ENCODE measurements at regions not wholly inside any gene's neighbourhood (a gene's known extent, or its start where the extent isn't known, plus 50 kb on each side); places are given as distances from the start of the nearest gene placed in this dataset.

GRCh38 chr4:41384992-41385391 is 128.3 kb downstream of the UCHL1 start:
- Mint-ChIP-seq H3K27me3 (ENCODE audit: low read depth in 3 of 3) (peaks cover 0 to 4% (median under 1%) of the 10 kb centered on the region in 3 donors), H3K27ac (no peak overlapping the region), H3K9me3 (peaks cover 0 to 2% (median 0%) of the 10 kb centered on the region in 7 donors), H3K4me3 (no peak overlapping the region), H3K36me3 (no peaks in the 10 kb centered on the region), H3K4me1 (peaks cover 5% of the 10 kb centered on the region)
- Histone ChIP-seq H3K4me2 (replicated peaks; ENCODE audit: extremely low read depth, low read length, poor library complexity, severe bottlenecking) (no peak overlapping the region), H3K4me3 (replicated peaks in 1 of 3; ENCODE audit: low read depth in 2 of 3, low read length in 3 of 3) (no peak overlapping the region), H3K9me3 (replicated peaks in 1 of 2; ENCODE audit: control insufficient read depth in 1 of 2, insufficient read depth in 1 of 2, low read length in 2 of 2) (no peaks in the 10 kb centered on the region), H4K20me1 (ENCODE audit: insufficient read depth, low read length) (no peaks in the 10 kb centered on the region), H2AFZ (ENCODE audit: insufficient read depth, low read depth, low read length, poor library complexity, severe bottlenecking) (no peak overlapping the region), H3K27me3 (ENCODE audit: control insufficient read depth in 2 of 2, insufficient read depth in 2 of 2, low read length in 2 of 2) (peaks cover 0 to 2% of the 10 kb centered on the region in 2 donors), H3K79me2 (ENCODE audit: insufficient read depth, low read length) (no peaks in the 10 kb centered on the region), H3K4me1 (ENCODE audit: control insufficient read depth in 1 of 2, insufficient read depth in 2 of 2, low read length in 2 of 2) (no peaks in the 10 kb centered on the region), H3K36me3 (replicated peaks in 1 of 2; ENCODE audit: control insufficient read depth in 1 of 2, insufficient read depth in 2 of 2, low read length in 2 of 2) (no peaks in the 10 kb centered on the region), H3K27ac (ENCODE audit: low read depth in 1 of 2, low read length in 2 of 2) (no peak overlapping the region), H3K9ac (ENCODE audit: insufficient read depth, low read length, poor library complexity, severe bottlenecking) (no peak overlapping the region)
- WGBS (ENCODE audit: insufficient coverage), result no CpG with 5 or more reads among the region's 1 CpG
- intact Hi-C loops (cut with micrococcal nuclease), result no loop called here
- no peak for DNase-seq
- TF ChIP-seq, protein P1, sequence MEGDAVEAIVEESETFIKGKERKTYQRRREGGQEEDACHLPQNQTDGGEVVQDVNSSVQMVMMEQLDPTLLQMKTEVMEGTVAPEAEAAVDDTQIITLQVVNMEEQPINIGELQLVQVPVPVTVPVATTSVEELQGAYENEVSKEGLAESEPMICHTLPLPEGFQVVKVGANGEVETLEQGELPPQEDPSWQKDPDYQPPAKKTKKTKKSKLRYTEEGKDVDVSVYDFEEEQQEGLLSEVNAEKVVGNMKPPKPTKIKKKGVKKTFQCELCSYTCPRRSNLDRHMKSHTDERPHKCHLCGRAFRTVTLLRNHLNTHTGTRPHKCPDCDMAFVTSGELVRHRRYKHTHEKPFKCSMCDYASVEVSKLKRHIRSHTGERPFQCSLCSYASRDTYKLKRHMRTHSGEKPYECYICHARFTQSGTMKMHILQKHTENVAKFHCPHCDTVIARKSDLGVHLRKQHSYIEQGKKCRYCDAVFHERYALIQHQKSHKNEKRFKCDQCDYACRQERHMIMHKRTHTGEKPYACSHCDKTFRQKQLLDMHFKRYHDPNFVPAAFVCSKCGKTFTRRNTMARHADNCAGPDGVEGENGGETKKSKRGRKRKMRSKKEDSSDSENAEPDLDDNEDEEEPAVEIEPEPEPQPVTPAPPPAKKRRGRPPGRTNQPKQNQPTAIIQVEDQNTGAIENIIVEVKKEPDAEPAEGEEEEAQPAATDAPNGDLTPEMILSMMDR (IDR thresholded peaks at IDR 0.05), result no peak

GRCh38 chr4:41385481-41385880 is 128.8 kb downstream of the UCHL1 start:
- Histone ChIP-seq H3K27me3 (ENCODE audit: control insufficient read depth in 2 of 2, insufficient read depth in 2 of 2, low read length in 2 of 2) (peaks cover 0 to 2% of the 10 kb centered on the region in 2 donors), H3K36me3 (replicated peaks in 1 of 2; ENCODE audit: control insufficient read depth in 1 of 2, insufficient read depth in 2 of 2, low read length in 2 of 2) (no peaks in the 10 kb centered on the region), H3K79me2 (ENCODE audit: insufficient read depth, low read length) (no peaks in the 10 kb centered on the region), H3K4me1 (ENCODE audit: control insufficient read depth in 1 of 2, insufficient read depth in 2 of 2, low read length in 2 of 2) (no peaks in the 10 kb centered on the region), H3K4me2 (replicated peaks; ENCODE audit: extremely low read depth, low read length, poor library complexity, severe bottlenecking) (no peak overlapping the region), H3K27ac (ENCODE audit: low read depth in 1 of 2, low read length in 2 of 2) (no peak overlapping the region), H3K4me3 (replicated peaks in 1 of 3; ENCODE audit: low read depth in 2 of 3, low read length in 3 of 3) (no peak overlapping the region), H3K9ac (ENCODE audit: insufficient read depth, low read length, poor library complexity, severe bottlenecking) (no peak overlapping the region), H4K20me1 (ENCODE audit: insufficient read depth, low read length) (no peaks in the 10 kb centered on the region), H2AFZ (ENCODE audit: insufficient read depth, low read depth, low read length, poor library complexity, severe bottlenecking) (no peak overlapping the region), H3K9me3 (replicated peaks in 1 of 2; ENCODE audit: control insufficient read depth in 1 of 2, insufficient read depth in 1 of 2, low read length in 2 of 2) (no peaks in the 10 kb centered on the region)
- peaks cover 5% of the 10 kb centered on the region for H3K4me1 Mint-ChIP-seq
- H3K36me3 Mint-ChIP-seq, result no peaks in the 10 kb centered on the region
- peaks cover 0 to 2% (median 0%) of the 10 kb centered on the region in 7 donors for H3K9me3 Mint-ChIP-seq
- intact Hi-C loops (cut with micrococcal nuclease), result no loop called here
- no peak overlapping the region for H3K4me3 Mint-ChIP-seq
- TF ChIP-seq, protein P1 (IDR thresholded peaks at IDR 0.05), result no peak
- no peak overlapping the region for H3K27ac Mint-ChIP-seq
- no CpG with 5 or more reads among the region's 1 CpG for WGBS (ENCODE audit: insufficient coverage)
- no peak for DNase-seq
- H3K27me3 Mint-ChIP-seq (ENCODE audit: low read depth in 3 of 3), result peaks cover 0 to 4% (median 1%) of the 10 kb centered on the region in 3 donors
